Endometrium (tissue), 2 donors: ENCODE measurements at regions not wholly inside any gene's neighbourhood (a gene's known extent, or its start where the extent isn't known, plus 50 kb on each side); places are given as distances from the start of the nearest gene placed in this dataset.
"Not testable (repeated sequence)": the region's sequence is repeated elsewhere in the genome, so short reads cannot be mapped to it uniquely, and the experiment has no call there.

Source experiments
- FAIRE-seq: peaks from 2 replicates; lab custom pipeline; 2012; peaks lifted over from hg19 to GRCh38; lab: Jason Lieb, UNC
- donor health status: control.
- donor health status: control.

GRCh38 chr10:85459906-85460305 lies 906.7 kb downstream of the GRID1 start:
- FAIRE-seq = no peak

GRCh38 chr10:85464336-85464735 lies 902.3 kb downstream of the GRID1 start:
- FAIRE-seq = no peak

- FAIRE-seq = no peak
These were observed 888.6 kb downstream of the GRID1 start for GRCh38 chr10:85477979-85478378.

- no peak for FAIRE-seq
These were observed 876.2 kb downstream of the GRID1 start for GRCh38 chr10:85490431-85490830.

GRCh38 chr10:85491652-85492051 lies 874.9 kb downstream of the GRID1 start:
- no peak for FAIRE-seq

GRCh38 chr10:85492684-85493083 lies 873.9 kb downstream of the GRID1 start:
- no peak for FAIRE-seq

- FAIRE-seq = no peak
These were observed 872.9 kb downstream of the GRID1 start for GRCh38 chr10:85493703-85494102.

GRCh38 chr10:85504641-85505040 lies 862.0 kb downstream of the GRID1 start:
- not testable (repeated sequence) for FAIRE-seq

GRCh38 chr10:85508159-85508558 lies 858.4 kb downstream of the GRID1 start:
- no peak for FAIRE-seq

- no peak for FAIRE-seq
These were observed 855.9 kb downstream of the GRID1 start for GRCh38 chr10:85510682-85511081.

GRCh38 chr10:85513436-85513835 lies 853.2 kb downstream of the GRID1 start:
- FAIRE-seq = no peak

GRCh38 chr10:85515316-85515715 lies 851.3 kb downstream of the GRID1 start:
- no peak for FAIRE-seq

GRCh38 chr10:85524001-85524666 lies 842.5 kb downstream of the GRID1 start:
- FAIRE-seq = no peak

- no peak for FAIRE-seq
These were observed 838.8 kb downstream of the GRID1 start for GRCh38 chr10:85527616-85528317.

GRCh38 chr10:85528318-85528652 lies 838.3 kb downstream of the GRID1 start:
- FAIRE-seq = no peak

- no peak for FAIRE-seq
These were observed 834.9 kb downstream of the GRID1 start for GRCh38 chr10:85531706-85532105.

- no peak for FAIRE-seq
These were observed 833.8 kb downstream of the GRID1 start for GRCh38 chr10:85532773-85533172.

GRCh38 chr10:85535926-85536325 lies 830.7 kb downstream of the GRID1 start:
- FAIRE-seq = no peak

GRCh38 chr10:85537561-85537960 lies 829.0 kb downstream of the GRID1 start:
- FAIRE-seq = no peak

- no peak for FAIRE-seq
These were observed 828.0 kb downstream of the GRID1 start for GRCh38 chr10:85538601-85539000.

- FAIRE-seq = no peak
These were observed 824.4 kb downstream of the GRID1 start for GRCh38 chr10:85542152-85542551.

GRCh38 chr10:85542936-85543730 lies 823.5 kb downstream of the GRID1 start:
- FAIRE-seq = no peak

- no peak for FAIRE-seq
These were observed 821.6 kb downstream of the GRID1 start for GRCh38 chr10:85544956-85545355.
